HUES48 (cell line): ENCODE measurements at regions not wholly inside any gene's neighbourhood (a gene's known extent, or its start where the extent isn't known, plus 50 kb on each side); places are given as distances from the start of the nearest gene placed in this dataset.
A peak's percentile ranks its signal among the peaks of the same experiment; 100 is the strongest.

ENCODE experiments used
- H3K27ac ChIP-seq: one replicate; pipeline ENCODE4 v1.7.0; 2013; ENCODE audit warnings: low read depth, low read length, inconsistent platforms
- H3K27me3 ChIP-seq: 2 replicates; pipeline ENCODE4 v1.6.1; 2013; ENCODE audit warnings: mild to moderate bottlenecking, low read length; ENCODE audit not compliant: control insufficient read depth, insufficient read depth
- H3K36me3 ChIP-seq: 2 replicates; pipeline ENCODE4 v1.6.1; 2013; ENCODE audit warnings: low read length; ENCODE audit not compliant: control insufficient read depth, insufficient read depth
- H3K4me1 ChIP-seq: 2 replicates; pipeline ENCODE4 v1.6.1; 2013; ENCODE audit warnings: mild to moderate bottlenecking, low read length; ENCODE audit not compliant: control insufficient read depth, insufficient read depth
- H3K4me3 ChIP-seq: 2 replicates; pipeline ENCODE4 v1.5.1; 2013; ENCODE audit warnings: mild to moderate bottlenecking, low read depth, low read length
- H3K9ac ChIP-seq: 2 replicates; pipeline ENCODE4 v1.6.1; 2013; ENCODE audit warnings: mild to moderate bottlenecking, low read depth, low read length, moderate library complexity
- H3K9me3 ChIP-seq: 2 replicates; pipeline ENCODE4 v1.6.1; 2013; ENCODE audit warnings: low read length; ENCODE audit not compliant: control insufficient read depth, insufficient read depth

DNA sequence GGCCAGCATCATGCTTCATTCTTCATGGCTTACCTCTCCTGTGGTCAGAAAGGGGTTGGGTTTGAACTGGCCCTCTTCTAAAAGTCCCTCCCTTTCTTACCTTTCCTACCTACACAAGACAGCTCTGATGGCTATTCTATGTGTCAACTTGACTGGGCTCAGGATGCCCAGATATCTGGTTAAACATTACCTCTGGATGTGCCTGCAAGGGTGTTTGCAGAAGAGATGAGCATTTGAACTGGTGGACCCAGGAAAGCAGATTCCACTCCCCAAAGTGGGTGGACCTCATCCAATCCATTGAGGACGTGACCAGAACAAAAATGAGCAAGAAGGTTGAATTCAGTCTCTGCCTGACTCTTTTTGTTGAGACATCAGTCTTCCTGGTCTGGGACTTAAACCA lies 79.0 kb upstream of the TCF7L2 start:
- no peak overlapping the region for H3K27ac ChIP-seq
- no peak overlapping the region for H3K9ac ChIP-seq
- H3K36me3 ChIP-seq: no peaks in the 10 kb centered on the region
- peaks cover 13% of the 10 kb centered on the region for H3K9me3 ChIP-seq
- no peak overlapping the region for H3K4me3 ChIP-seq
- no peaks in the 10 kb centered on the region for H3K27me3 ChIP-seq
- no peaks in the 10 kb centered on the region for H3K4me1 ChIP-seq

DNA sequence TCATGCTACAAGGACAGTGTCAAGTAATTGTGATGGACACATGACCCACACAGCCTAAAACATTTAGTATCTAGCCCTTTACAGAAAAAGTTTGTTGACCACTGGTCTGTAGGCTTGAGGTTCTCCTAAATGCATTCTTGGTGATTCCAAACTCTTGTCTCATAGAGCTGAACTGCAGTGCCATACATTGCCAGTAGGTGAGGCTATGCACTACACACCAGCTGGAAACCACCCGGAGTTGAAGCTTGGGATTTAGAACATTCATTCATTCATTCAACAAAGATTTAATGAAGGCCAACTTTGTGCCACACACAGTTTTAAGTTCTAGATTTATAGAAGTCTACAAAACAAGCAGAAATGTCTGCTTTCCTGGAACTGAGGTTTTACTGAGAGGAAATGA lies 77.3 kb upstream of the TCF7L2 start:
- no peaks in the 10 kb centered on the region for H3K27me3 ChIP-seq
- H3K9ac ChIP-seq: no peak overlapping the region
- peaks cover 13% of the 10 kb centered on the region for H3K9me3 ChIP-seq
- H3K36me3 ChIP-seq: no peaks in the 10 kb centered on the region
- no peak overlapping the region for H3K27ac ChIP-seq
- H3K4me3 ChIP-seq: no peak overlapping the region
- H3K4me1 ChIP-seq: no peaks in the 10 kb centered on the region

DNA sequence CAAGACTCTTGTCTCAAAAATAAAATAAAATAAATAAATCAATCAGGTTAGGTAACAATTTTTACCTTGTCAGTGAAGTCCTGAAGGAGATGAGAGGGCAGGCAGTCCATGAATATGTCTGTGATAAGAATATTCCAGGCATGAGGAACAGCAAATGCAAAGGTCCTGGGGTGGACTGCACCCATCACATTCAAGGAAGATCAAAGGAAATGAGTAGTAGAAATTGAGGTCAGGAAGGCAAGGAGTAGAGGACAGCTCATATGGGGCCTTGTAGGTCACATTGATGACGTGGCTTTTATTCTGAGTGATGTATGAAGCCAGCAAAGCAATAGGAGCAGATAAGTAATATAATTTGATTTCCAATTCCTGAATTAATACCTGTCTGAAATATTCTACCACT lies 76.5 kb upstream of the TCF7L2 start:
- H3K9ac ChIP-seq: no peak overlapping the region
- H3K36me3 ChIP-seq: no peaks in the 10 kb centered on the region
- no peaks in the 10 kb centered on the region for H3K27me3 ChIP-seq
- no peak overlapping the region for H3K27ac ChIP-seq
- H3K9me3 ChIP-seq: peaks cover 13% of the 10 kb centered on the region
- H3K4me3 ChIP-seq: no peak overlapping the region
- H3K4me1 ChIP-seq: no peaks in the 10 kb centered on the region

DNA sequence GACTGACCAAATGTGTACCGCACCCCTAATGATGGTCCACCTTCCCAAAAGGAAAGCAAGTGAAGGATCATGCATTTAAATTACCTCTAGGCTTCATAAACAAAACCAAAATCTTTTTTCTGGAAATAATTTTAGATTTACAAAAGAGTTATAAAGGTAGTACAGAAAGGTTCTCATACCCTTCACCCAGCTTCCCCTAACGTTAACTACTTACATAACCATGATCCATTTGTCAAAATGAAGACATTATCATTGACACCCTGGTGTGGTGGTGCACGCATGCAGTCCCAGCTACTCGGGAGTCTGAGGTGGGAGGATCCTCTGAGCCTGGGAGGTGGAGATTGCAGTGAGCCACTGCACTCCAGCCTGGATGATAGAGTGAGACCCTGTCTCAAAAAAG lies 75.1 kb upstream of the TCF7L2 start:
- no peaks in the 10 kb centered on the region for H3K4me1 ChIP-seq
- H3K9me3 ChIP-seq: peaks cover 13% of the 10 kb centered on the region
- no peak overlapping the region for H3K27ac ChIP-seq
- H3K36me3 ChIP-seq: no peaks in the 10 kb centered on the region
- H3K27me3 ChIP-seq: no peaks in the 10 kb centered on the region
- H3K4me3 ChIP-seq: no peak overlapping the region
- H3K9ac ChIP-seq: no peak overlapping the region

DNA sequence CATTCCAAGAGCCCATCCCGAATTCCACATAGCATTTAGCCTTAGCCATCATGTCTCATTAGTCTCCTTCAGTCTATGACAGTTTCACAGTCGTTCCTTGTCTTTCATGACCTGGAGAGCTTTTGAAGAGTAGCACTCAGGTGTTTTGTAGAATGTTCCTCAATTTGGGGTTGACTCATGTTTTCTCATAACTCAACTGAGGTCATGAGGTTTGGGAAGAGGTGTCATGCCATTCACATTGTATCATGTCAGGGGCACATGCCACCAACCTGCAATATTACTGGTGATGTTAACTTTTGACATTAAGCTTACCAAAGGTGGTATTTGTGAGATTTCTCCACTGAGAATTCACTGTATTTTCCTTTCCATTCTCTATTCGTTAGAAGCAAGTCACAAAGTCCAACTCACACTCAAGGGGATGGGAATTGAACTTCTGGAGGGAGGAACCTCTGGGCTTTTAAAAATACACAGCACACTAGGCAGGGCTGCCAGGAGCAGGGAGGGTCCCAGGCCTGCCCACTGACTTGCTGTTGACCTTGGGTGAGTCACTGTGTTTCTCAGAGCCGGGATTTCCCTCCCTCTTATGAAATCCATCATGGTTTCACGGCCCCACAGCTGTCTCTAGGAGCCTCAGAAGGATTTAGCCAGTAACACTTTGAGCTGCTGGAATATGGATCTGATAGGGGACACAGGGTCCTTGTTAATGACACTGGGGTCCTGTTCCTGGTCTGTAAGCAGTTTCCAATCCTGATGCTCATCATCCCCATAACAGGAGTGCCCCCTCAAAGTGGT lies 74.4 kb upstream of the TCF7L2 start:
- Histone ChIP-seq H3K4me3 (no peak overlapping the region), H3K9me3 (peaks cover 13% of the 10 kb centered on the region), H3K27ac (no peak overlapping the region), H3K4me1 (no peaks in the 10 kb centered on the region), H3K27me3 (no peaks in the 10 kb centered on the region), H3K9ac (no peak overlapping the region), H3K36me3 (no peaks in the 10 kb centered on the region)

DNA sequence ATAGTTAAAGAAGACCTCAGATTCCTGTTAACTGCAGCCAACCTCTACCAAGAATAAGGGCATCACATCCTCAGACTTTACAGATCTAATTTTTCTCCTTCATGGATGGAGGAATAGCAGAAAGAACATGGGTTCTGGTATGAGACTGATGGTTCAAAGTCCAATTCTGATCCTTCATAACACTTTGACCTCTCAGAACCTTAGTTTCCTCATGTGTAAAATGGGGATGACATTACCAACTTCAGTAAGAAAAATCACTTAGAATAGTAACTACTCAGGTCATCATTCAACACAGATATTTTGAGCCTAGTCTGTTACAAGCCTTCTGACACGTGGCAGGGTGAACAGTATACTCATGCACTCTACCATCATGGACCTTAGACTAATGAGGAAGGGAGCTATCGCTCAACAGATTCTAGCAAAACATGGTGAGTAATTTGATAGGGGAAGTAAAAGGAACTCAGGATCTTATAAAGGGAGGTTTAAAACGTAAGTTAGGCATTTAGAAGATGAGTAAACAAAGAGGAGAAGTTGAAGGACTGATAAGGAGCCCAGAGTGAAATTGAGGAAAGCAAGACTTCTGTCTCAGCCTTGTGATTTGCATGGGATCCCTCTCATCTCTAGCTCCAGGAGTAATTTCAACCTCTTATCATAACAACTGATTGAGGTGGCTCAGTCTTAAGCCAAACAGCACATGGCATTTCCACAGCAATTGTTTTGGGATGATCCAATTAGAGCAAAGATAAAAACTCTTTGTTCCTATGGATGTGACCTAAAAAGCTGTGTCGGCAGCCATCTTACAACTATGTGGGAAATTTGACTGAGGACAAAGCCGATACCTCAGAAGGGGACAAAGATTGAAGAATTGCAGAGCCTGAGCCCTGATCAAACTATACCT lies 69.2 kb upstream of the TCF7L2 start:
- Histone ChIP-seq H3K4me3 (no peak overlapping the region), H3K9ac (no peak overlapping the region), H3K27ac (no peak overlapping the region), H3K9me3 (no peaks in the 10 kb centered on the region), H3K27me3 (peaks cover 5% of the 10 kb centered on the region; the same call in 1 of the 2 replicates), H3K36me3 (no peaks in the 10 kb centered on the region), H3K4me1 (peaks cover 4% of the 10 kb centered on the region)

DNA sequence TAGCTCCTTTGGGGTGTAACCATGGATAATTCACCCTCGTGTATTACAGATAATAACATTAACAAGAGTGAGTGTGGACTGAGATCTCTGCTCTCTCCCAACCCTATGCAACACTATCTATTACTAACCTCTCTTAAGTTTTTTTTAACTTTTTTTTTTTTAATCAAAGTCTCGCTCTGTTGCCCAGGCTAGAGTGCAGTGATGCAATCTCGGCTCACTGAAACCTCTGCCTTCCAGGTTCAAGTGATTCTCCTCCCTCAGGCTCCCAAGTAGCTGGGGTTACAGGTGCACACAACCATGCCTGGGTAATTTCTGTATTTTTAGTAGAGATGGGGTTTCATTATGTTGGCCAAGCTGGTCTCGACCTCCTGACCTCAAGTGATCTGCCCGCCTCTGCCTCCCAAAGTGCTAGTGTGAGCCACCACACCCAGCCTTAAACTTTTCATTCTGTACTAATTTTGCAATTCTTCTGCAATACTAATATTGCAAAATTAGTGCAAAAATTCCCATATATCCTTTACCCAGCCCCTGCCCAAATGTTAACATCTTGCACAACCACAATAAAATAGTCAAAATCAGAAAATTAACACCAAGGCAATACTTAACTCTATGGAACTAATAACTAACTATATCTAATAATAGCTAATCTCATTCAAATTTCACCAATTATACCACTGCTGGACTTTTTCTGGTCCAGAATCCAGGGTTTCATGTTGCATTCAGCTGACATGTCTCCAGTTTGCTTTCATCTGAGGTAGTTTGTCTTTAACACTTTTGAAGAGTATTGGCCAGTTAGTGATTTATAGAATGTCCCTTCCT lies 66.5 kb upstream of the TCF7L2 start:
- no peaks in the 10 kb centered on the region for H3K9me3 ChIP-seq
- no peak overlapping the region for H3K4me3 ChIP-seq
- H3K9ac ChIP-seq: no peak overlapping the region
- no peak overlapping the region for H3K27ac ChIP-seq
- H3K36me3 ChIP-seq: no peaks in the 10 kb centered on the region
- H3K4me1 ChIP-seq: peaks cover 26% of the 10 kb centered on the region
- H3K27me3 ChIP-seq: peaks cover 5% of the 10 kb centered on the region; the same call in 1 of the 2 replicates

- H3K9ac ChIP-seq: no peak overlapping the region
- no peaks in the 10 kb centered on the region for H3K9me3 ChIP-seq
- H3K27ac ChIP-seq: no peak overlapping the region
- no peaks in the 10 kb centered on the region for H3K36me3 ChIP-seq
- H3K4me3 ChIP-seq: no peak overlapping the region
- peaks cover 5% of the 10 kb centered on the region; the same call in 1 of the 2 replicates for H3K27me3 ChIP-seq
- H3K4me1 ChIP-seq: peaks cover 26% of the 10 kb centered on the region
These were observed 65.9 kb upstream of the TCF7L2 start for GRCh38 chr10:112884179-112884504.

DNA sequence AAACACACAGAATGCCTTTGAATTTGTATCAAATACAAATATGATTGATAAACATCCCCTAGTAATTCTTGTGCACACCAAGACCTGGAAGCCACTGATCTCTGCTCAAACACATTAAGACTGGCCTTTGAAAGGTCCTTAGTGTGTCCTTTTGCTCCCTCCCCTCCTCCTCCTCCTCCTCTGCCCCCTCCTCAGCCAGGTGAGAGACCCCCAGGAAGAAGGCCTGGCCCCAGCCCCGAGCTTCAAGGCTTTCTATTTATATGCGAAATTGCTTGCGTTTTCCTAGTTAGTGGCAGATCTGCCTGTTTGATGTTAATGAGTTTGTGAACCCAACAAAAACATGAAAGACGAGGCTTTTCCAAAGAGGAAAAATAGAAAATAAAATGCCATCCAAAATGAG lies 63.6 kb upstream of the TCF7L2 start:
- Histone ChIP-seq H3K4me1 (peaks cover 29% of the 10 kb centered on the region), H3K4me3 (peak overlapping the region; percentile 13; the same call in 1 of the 2 replicates), H3K9me3 (no peaks in the 10 kb centered on the region), H3K9ac (no peak overlapping the region), H3K36me3 (no peaks in the 10 kb centered on the region), H3K27ac (peak overlapping the region; percentile 34), H3K27me3 (peaks cover 9% of the 10 kb centered on the region; the same call in 1 of the 2 replicates)

DNA sequence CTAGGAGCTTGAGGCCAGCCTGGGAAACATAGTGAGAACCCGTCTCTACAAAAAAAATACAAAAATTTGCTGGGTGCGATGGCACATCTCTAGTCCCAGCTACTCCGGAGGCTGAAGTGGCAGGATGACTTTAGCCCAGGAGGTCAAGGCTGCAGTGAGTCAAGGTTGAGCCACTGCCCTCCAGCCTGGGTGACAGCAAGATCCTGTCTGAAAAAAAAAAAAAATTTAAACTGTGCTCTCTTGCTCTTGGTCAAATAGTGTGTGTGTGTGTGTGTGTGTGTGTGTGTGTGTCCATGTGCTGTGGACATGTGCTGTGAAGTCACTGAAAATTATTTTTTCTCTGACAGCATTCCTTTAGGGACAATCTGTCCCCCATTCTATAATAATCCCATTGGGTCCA lies 62.1 kb upstream of the TCF7L2 start:
- Histone ChIP-seq H3K27me3 (peaks cover 9% of the 10 kb centered on the region; the same call in 1 of the 2 replicates), H3K9ac (no peak overlapping the region), H3K36me3 (no peaks in the 10 kb centered on the region), H3K4me1 (peaks cover 34% of the 10 kb centered on the region), H3K4me3 (no peak overlapping the region), H3K9me3 (no peaks in the 10 kb centered on the region), H3K27ac (no peak overlapping the region)
